ENCODE measurements at regions not wholly inside any gene's neighbourhood (a gene's known extent, or its start where the extent isn't known, plus 50 kb on each side); places are given as distances from the start of the nearest gene placed in this dataset.

DNA sequence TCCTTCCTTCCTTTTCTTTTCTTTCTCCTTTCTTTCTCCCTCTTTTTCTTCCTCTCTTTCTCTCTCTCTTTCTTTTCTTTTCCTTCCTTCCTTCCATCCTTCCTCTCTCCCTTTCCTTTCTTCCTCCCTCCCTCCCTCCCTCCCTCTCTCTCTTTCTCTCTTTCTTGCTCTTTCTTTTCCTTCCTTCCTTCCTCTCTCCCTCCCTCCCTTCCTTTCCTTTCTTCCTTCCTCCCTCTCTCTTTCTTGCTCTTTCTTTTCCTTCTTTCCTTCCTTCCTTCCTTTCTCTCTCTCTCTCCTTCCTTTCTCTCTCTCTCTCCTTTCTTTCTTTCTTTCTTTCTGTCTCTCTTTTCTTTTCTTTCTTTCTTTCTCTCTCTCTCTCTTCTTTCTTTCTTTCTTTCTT, 207.6 kb downstream of the ATP23 start:
- TF ChIP-seq EZH2 (IDR thresholded peaks at IDR 0.05; ENCODE audit: borderline replicate concordance, low read depth, low read length, severe bottlenecking), result no peak
- TF ChIP-seq, protein P1, sequence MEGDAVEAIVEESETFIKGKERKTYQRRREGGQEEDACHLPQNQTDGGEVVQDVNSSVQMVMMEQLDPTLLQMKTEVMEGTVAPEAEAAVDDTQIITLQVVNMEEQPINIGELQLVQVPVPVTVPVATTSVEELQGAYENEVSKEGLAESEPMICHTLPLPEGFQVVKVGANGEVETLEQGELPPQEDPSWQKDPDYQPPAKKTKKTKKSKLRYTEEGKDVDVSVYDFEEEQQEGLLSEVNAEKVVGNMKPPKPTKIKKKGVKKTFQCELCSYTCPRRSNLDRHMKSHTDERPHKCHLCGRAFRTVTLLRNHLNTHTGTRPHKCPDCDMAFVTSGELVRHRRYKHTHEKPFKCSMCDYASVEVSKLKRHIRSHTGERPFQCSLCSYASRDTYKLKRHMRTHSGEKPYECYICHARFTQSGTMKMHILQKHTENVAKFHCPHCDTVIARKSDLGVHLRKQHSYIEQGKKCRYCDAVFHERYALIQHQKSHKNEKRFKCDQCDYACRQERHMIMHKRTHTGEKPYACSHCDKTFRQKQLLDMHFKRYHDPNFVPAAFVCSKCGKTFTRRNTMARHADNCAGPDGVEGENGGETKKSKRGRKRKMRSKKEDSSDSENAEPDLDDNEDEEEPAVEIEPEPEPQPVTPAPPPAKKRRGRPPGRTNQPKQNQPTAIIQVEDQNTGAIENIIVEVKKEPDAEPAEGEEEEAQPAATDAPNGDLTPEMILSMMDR (IDR thresholded peaks at IDR 0.05; ENCODE audit: borderline replicate concordance, extremely low read depth, low read length, poor library complexity, severe bottlenecking), result no peak
